ENCODE measurements at regions not wholly inside any gene's neighbourhood (a gene's known extent, or its start where the extent isn't known, plus 50 kb on each side); places are given as distances from the start of the nearest gene placed in this dataset.

- TF ChIP-seq CTCF (IDR thresholded peaks at IDR 0.05; ENCODE audit: insufficient read depth, low read length): no peak
- no peak for TF ChIP-seq POLR2AphosphoS5 (IDR thresholded peaks at IDR 0.05; ENCODE audit: low read depth)
These were observed 346.0 kb upstream of the MARCKS start for GRCh38 chr6:113511100-113511499.
